HG02852 (cell line): ENCODE measurements at regions not wholly inside any gene's neighbourhood (a gene's known extent, or its start where the extent isn't known, plus 50 kb on each side); places are given as distances from the start of the nearest gene placed in this dataset.
"Not testable (repeated sequence)": the region's sequence is repeated elsewhere in the genome, so short reads cannot be mapped to it uniquely, and the experiment has no call there.

Experiments
- ATAC-seq: cut with Tn5 transposase; IDR thresholded peaks from one replicate; pipeline ENCODE4 v1.9.1; 2021; ENCODE audit warnings: mild to moderate bottlenecking, moderate library complexity; ENCODE audit not compliant: unreplicated experiment

- peak; percentile 67 for ATAC-seq
Observed at GRCh38 chr5:87570366-87570765, 157.6 kb upstream of the CCNH start.

DNA sequence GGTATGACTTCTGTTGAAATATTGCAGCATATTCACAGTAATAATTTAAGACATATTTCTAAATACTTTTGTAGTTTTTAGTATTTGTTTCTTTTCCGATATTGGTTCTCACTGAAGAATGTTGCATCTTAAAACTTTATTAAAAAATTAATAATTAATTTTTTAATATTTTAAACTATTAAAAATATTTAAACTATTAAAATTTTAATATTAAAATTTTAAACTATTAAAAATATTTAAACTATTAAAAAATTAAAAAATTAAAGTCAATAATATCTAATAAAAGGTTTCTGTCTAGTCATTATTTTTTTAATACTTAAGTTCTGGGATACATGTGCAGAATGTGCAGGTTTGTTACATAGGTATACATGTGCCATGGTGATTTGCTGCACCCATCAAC, 149.3 kb upstream of the CCNH start:
- ATAC-seq, result no peak

GRCh38 chr5:87560528-87560927, 147.8 kb upstream of the CCNH start:
- ATAC-seq, result no peak

DNA sequence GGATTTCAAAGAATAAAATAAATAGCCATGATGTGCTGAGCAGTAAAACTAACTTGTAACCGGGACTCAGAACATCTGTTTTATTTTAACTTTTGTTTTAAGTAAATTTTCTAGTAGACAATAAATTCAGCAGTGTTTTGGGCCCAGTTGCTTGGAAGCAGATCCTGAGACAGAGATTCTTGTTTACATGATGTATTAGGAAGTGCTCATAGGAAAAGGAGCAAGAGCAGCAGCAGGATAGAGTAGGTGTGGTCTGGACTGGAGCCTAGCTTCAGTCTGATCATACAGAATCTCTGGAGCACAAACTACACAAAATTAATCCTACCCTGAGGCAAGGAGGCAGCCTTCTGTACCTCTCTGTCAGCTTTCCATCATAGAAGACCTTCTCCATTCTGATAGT, 139.2 kb upstream of the CCNH start:
- no peak for ATAC-seq

DNA sequence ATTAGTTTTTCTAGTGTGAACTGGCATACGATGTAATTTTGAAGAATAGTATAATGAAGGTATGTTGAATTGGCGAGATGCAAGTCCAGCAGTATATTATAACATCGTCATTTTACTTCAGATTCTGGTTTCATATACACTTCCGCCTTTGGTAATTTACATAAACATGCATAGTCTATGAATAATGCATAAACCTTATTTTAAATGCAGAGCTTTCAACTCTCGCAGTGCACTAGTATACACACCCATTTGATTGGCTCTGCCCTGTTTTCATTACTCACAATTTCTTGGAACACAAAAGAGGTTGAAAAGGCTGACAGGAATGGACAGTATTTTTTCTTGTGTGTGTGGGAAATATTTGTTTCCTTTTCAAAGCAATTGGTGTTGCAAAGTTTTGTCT, 128.9 kb upstream of the CCNH start:
- ATAC-seq, result no peak

- ATAC-seq, result no peak
Observed at GRCh38 chr5:87541033-87541432, 128.3 kb upstream of the CCNH start.

DNA sequence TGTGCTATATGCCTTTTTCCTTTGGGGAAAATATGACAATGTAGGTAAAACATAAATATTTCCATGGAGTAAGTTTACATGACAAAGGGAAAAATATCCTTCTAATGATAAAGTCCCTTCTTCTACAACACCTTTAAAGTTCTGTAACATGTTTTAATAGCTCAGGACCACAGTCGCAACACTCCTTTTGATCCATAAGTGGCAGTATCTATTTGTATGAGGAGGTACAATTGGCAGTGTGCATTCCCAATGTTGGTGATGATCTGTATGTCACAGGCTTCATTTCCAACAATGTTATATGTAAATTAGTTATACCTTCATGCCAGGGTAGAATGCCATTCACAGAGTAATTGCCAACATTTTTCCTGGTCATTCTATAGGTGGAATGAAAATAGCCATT, 127.1 kb upstream of the CCNH start:
- no peak for ATAC-seq

DNA sequence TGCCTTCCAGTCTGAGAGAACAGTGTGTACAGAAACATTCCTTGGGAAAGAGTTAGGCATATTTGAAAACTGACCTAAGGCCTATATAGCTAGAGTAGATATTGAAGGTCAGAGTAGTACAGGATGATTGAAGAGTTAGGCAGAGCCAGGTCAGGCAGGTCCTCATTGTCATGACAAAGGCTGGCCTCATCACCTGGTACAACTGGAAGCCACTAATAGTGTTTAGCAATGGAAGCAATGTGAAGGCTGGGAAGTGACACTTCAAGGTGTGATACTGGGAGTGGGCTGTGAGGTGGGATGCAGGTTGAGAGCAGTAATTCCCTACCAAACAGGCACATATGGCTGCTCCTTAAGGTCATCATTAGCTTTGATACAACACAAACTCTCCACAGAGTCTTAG, 123.6 kb upstream of the CCNH start:
- ATAC-seq, result no peak

- ATAC-seq, result no peak
Observed at GRCh38 chr5:87535706-87536105, 123.0 kb upstream of the CCNH start.

DNA sequence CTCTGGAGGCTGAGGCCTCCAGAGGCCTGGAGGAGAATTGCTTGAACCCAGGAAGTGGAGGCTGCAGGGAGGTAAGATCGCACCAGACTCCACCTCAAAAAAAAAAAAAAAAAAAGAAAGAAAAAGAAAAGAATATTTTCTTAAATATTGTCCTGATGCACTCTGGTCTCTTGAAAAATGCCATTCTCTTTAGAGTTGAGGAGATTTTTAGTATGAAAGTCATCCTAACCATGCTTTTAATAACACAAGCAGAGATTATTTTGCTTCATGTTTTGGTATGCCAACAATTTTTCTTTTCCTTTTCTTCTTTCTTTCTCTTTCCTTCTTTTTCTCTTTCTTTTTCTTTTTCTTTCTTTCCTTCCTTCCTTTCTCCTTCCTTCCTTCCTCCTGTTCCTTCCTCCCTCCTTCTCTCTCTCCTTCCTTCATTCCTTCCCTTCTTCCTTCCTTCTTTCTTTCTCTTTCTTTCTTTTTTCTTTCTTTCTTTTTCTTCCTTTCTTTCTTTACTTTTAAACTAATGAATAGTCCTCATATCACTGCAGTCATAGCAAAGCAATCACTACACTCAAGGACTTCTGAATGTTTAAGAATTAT, 116.9 kb upstream of the CCNH start:
- ATAC-seq, result no peak

DNA sequence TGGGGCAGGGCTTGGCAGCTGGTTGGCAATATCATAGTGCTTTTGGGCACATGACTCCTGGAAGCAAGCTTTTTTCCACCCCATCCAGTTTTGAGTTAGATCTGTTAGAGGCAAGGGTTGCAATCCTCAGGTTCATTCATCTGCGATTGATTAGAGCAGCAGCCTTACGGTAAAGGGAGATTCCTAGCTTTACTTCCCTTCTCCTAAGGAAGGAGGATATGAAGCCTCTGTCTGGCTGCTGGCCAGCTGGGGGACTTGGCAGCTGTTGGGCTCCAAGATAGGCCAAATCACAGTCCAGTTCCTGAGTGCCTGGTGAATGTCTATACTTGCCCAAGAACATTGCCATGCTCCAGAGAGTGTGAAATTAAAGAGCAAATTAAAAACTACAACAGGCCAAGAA, 113.4 kb upstream of the CCNH start:
- ATAC-seq, result no peak

DNA sequence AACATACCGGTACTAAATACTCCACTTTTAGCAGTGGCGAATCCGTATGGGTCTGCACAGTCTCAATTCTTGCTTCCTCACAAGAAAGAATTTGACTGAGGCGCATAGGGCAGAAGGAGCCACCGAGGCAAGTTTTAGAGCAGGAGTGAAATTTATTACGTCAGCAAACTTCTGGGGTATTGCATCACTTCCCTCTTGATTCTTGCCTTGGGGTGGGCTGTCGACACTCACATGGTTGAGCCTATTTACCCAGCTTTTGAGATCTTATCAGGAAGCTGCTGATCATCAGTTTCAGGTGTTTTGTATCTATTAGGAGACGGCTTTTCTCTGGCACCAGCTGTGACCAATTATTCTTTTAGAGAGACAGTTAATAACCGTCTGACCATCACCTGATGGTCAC, 111.5 kb upstream of the CCNH start:
- ATAC-seq, result no peak

DNA sequence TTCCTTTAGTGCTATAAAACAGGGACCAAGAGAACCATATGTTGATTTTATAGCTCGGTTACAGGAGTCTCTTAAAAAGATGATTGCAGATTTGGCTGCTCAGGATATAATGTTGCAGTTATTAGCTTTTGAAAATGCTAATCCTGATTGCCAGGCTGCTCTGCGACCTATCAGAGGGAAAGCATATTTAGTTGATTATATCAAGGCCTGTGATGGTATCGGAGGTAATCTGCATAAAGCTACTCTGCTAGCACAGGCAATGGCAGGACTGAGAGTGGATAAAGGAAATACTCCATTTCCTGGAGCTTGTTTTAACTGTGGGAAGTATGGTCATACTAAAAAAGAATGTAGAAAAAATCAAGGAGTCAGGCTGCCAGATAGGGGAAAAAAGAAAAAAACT, 99.0 kb upstream of the CCNH start:
- ATAC-seq, result not testable (repeated sequence)

- ATAC-seq, result no peak
Observed at GRCh38 chr5:87503004-87503403, 90.3 kb upstream of the CCNH start.

- no peak for ATAC-seq
Observed at GRCh38 chr5:87499478-87500410, 87.0 kb upstream of the CCNH start.
